H9 (cell line): ENCODE measurements at regions not wholly inside any gene's neighbourhood (a gene's known extent, or its start where the extent isn't known, plus 50 kb on each side); places are given as distances from the start of the nearest gene placed in this dataset.

ENCODE experiments used
- DNase-seq: peaks from one replicate; pipeline ENCODE4 v3.0.0-alpha.2; 2017
- H2AFZ ChIP-seq: one replicate; pipeline ENCODE4 v1.6.1; 2013; ENCODE audit warnings: mild to moderate bottlenecking, low read length, control low read depth, moderate library complexity
- H2AK5ac ChIP-seq: 2 replicates; pipeline ENCODE4 v1.6.1; 2013; ENCODE audit warnings: low read length, control low read depth, mixed read lengths; ENCODE audit not compliant: insufficient read length
- H2BK120ac ChIP-seq: one replicate; pipeline ENCODE4 v1.6.1; 2013; ENCODE audit warnings: low read depth, mild to moderate bottlenecking, low read length, control low read depth, inconsistent platforms; ENCODE audit not compliant: poor library complexity, severe bottlenecking
- H2BK12ac ChIP-seq: 2 replicates; pipeline ENCODE4 v1.6.1; 2013; ENCODE audit warnings: low read length, control low read depth, mixed read lengths, low read depth; ENCODE audit not compliant: insufficient read length
- H2BK15ac ChIP-seq: 2 replicates; pipeline ENCODE4 v1.6.1; 2013; ENCODE audit warnings: low read depth, low read length, control low read depth
- H2BK20ac ChIP-seq: one replicate; pipeline ENCODE4 v1.6.1; 2013; ENCODE audit warnings: low read depth, mild to moderate bottlenecking, low read length, control low read depth, inconsistent platforms; ENCODE audit not compliant: poor library complexity, severe bottlenecking
- H2BK5ac ChIP-seq: 2 replicates; pipeline ENCODE4 v1.6.1; 2013; ENCODE audit warnings: low read length, control low read depth, mixed read lengths; ENCODE audit not compliant: insufficient read length
- H3K14ac ChIP-seq: 2 replicates; pipeline ENCODE4 v1.6.1; 2013; ENCODE audit warnings: low read length, control low read depth; ENCODE audit not compliant: insufficient read depth
- H3K18ac ChIP-seq: 2 replicates; pipeline ENCODE4 v1.6.1; 2013; ENCODE audit warnings: low read depth, mild to moderate bottlenecking, mixed read lengths, low read length, control low read depth; ENCODE audit not compliant: insufficient read length
- H3K23ac ChIP-seq: 2 replicates; pipeline ENCODE4 v1.6.1; 2013; ENCODE audit warnings: low read length, control low read depth, mixed read lengths, low read depth; ENCODE audit not compliant: insufficient read length
- H3K23me2 ChIP-seq: 2 replicates; pipeline ENCODE4 v1.6.1; 2013; ENCODE audit warnings: low read depth, mild to moderate bottlenecking, mixed read lengths, low read length, control low read depth; ENCODE audit not compliant: insufficient read length, poor library complexity, severe bottlenecking
- H3K27ac ChIP-seq: 2 replicates; pipeline ENCODE4 v1.5.1; 2013; ENCODE audit warnings: low read length, control low read depth, mixed read lengths, low read depth; ENCODE audit not compliant: insufficient read length
- H3K27me3 ChIP-seq: 2 replicates; pipeline ENCODE4 v1.6.1; 2013; ENCODE audit warnings: low read length, control low read depth, inconsistent platforms; ENCODE audit not compliant: insufficient read depth
- H3K4ac ChIP-seq: 2 replicates; pipeline ENCODE4 v1.6.1; 2013; ENCODE audit warnings: low read depth, mild to moderate bottlenecking, control low read depth, inconsistent platforms, low read length, moderate library complexity
- H3K4me1 ChIP-seq: 2 replicates; pipeline ENCODE4 v1.6.1; 2013; ENCODE audit warnings: low read length, control low read depth, inconsistent platforms; ENCODE audit not compliant: insufficient read depth
- H3K4me2 ChIP-seq: 2 replicates; pipeline ENCODE4 v1.6.1; 2013; ENCODE audit warnings: low read length, control low read depth, mixed read lengths; ENCODE audit not compliant: insufficient read length, insufficient read depth
- H3K56ac ChIP-seq: 2 replicates; pipeline ENCODE4 v1.6.1; 2013; ENCODE audit warnings: low read depth, mild to moderate bottlenecking, mixed read lengths, low read length, control low read depth; ENCODE audit not compliant: insufficient read length
- H3K79me1 ChIP-seq: 2 replicates; pipeline ENCODE4 v1.6.1; 2013; ENCODE audit warnings: low read depth, mild to moderate bottlenecking, moderate library complexity, low read length, control low read depth, inconsistent platforms; ENCODE audit not compliant: insufficient read depth, poor library complexity, severe bottlenecking
- H3K79me2 ChIP-seq: 2 replicates; pipeline ENCODE4 v1.6.1; 2013; ENCODE audit warnings: low read length, control low read depth, inconsistent platforms; ENCODE audit not compliant: insufficient read depth
- H3K9ac ChIP-seq: 2 replicates; pipeline ENCODE4 v1.6.1; 2013; ENCODE audit warnings: low read length, control low read depth, mixed read lengths; ENCODE audit not compliant: insufficient read length; ENCODE audit errors: extremely low read depth
- H3K9me3 ChIP-seq: one replicate; pipeline ENCODE4 v1.6.1; 2013; ENCODE audit warnings: low read depth, low read length, inconsistent platforms; ENCODE audit not compliant: control insufficient read depth
- H3T11ph ChIP-seq: one replicate; pipeline ENCODE4 v1.6.1; 2013; ENCODE audit warnings: mild to moderate bottlenecking, low read length, control low read depth, inconsistent platforms
- H4K20me1 ChIP-seq: one replicate; pipeline ENCODE4 v1.6.1; 2013; ENCODE audit not compliant: control insufficient read depth, insufficient read length, insufficient read depth
- H4K5ac ChIP-seq: 2 replicates; pipeline ENCODE4 v1.6.1; 2013; ENCODE audit warnings: low read depth, mild to moderate bottlenecking, mixed read lengths, low read length, control low read depth; ENCODE audit not compliant: insufficient read length
- H4K8ac ChIP-seq: replicated peaks from 2 replicates; pipeline ENCODE4 v1.6.1; 2013; ENCODE audit warnings: low read length, control low read depth, mixed read lengths, low read depth; ENCODE audit not compliant: insufficient read length
- H4K91ac ChIP-seq: 2 replicates; pipeline ENCODE4 v1.6.1; 2013; ENCODE audit warnings: low read depth, mild to moderate bottlenecking, moderate library complexity, mixed read lengths, low read length, control low read depth; ENCODE audit not compliant: insufficient read length
- H3K27ac Mint-ChIP-seq, 3 experiments: 2 replicates in 2 of 3; 3 replicates in 1 of 3; pipeline ENCODE4 v1.8.0; 2020 to 2021; ENCODE audit warnings: mixed read lengths in 3 of 3, mild to moderate bottlenecking in 1 of 3, moderate library complexity in 1 of 3
- H3K27me3 Mint-ChIP-seq: 2 replicates; pipeline ENCODE4 v1.8.0; 2021; ENCODE audit warnings: low read depth, mild to moderate bottlenecking, moderate library complexity, mixed read lengths
- H3K36me3 Mint-ChIP-seq, 3 experiments: 2 replicates in 2 of 3; 3 replicates in 1 of 3; pipeline ENCODE4 v1.8.0; 2020 to 2021; ENCODE audit warnings: low read depth in 3 of 3, mixed read lengths in 3 of 3; ENCODE audit not compliant: insufficient read depth in 1 of 3
- H3K4me1 Mint-ChIP-seq, 2 experiments: 2 replicates each; pipeline ENCODE4 v1.8.0; 2020; ENCODE audit warnings: mixed read lengths in 2 of 2
- H3K4me3 Mint-ChIP-seq, 2 experiments: 2 replicates in 1 of 2; 3 replicates in 1 of 2; pipeline ENCODE4 v1.8.0; 2020 to 2021; ENCODE audit warnings: mild to moderate bottlenecking in 2 of 2, mixed read lengths in 2 of 2, moderate library complexity in 1 of 2
- H3K9me3 Mint-ChIP-seq, 2 experiments: 2 replicates in 1 of 2; 3 replicates in 1 of 2; pipeline ENCODE4 v1.8.0; 2020; ENCODE audit warnings: mild to moderate bottlenecking in 2 of 2, mixed read lengths in 2 of 2, moderate library complexity in 1 of 2
- WGBS: extraction: QIAGEN DNeasy Blood & Tissue Kit; methylation state at CpG from one replicate; pipeline ENCODE4 v1.1.7; 2013; ENCODE audit warnings: missing lambda C conversion rate, low lambda C conversion rate, mixed read lengths; ENCODE audit not compliant: insufficient read length; ENCODE audit errors: extremely low coverage; 5-methylcytosine and 5-hydroxymethylcytosine counted together
- TF ChIP-seq, protein P1 (sequence below): fragments of 200-600 bp; sonication (generic); conservative IDR thresholded peaks from 3 replicates; pipeline ENCODE4 v1.8.0; 2021; ENCODE audit warnings: antibody characterized with exemption, mild to moderate bottlenecking

DNA sequence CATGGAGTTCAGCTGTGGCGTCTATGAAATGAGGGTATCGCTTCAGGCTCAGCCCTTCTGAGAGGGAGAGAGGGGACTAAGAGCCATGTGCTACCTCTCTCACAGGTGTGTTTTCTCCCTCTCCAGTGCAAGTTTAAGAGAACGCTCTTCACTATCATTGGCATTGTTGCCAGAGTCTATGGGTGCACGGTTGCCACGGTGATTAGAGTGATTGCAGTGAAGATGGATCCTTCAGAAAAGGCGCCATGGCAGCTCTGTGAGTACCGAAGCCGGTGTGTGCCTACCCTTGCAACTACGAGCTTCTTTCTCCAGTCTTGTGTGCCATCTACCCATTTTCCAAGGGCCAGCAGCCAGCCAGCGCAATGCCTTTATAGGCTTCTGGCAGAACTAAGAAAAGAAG is 290.5 kb downstream of the OMA1 start:
- no peak overlapping the region for H3K9ac ChIP-seq
- H3K4me3 Mint-ChIP-seq = no peak overlapping the region
- H3K79me2 ChIP-seq = no peaks in the 10 kb centered on the region
- no peaks in the 10 kb centered on the region for H3K79me1 ChIP-seq
- H2BK20ac ChIP-seq = no peak overlapping the region
- H2BK120ac ChIP-seq = no peak overlapping the region
- H3K4me1 Mint-ChIP-seq = peaks cover 6 to 12% of the 10 kb centered on the region in 2 experiments
- H3K4ac ChIP-seq = no peak overlapping the region
- H3K9me3 Mint-ChIP-seq = peaks cover 4% of the 10 kb centered on the region in 2 experiments; a peak in 3 of 5 replicates
- H3T11ph ChIP-seq = no peak overlapping the region
- H4K20me1 ChIP-seq = no peaks in the 10 kb centered on the region
- H3K36me3 Mint-ChIP-seq = peaks cover 0 to 4% (median 3%) of the 10 kb centered on the region in 3 experiments; a peak in 1 of 7 replicates
- H2BK5ac ChIP-seq = no peak overlapping the region
- H3K23me2 ChIP-seq = no peaks in the 10 kb centered on the region
- no peak overlapping the region for H4K8ac ChIP-seq
- H2AFZ ChIP-seq = no peak overlapping the region
- H2BK12ac ChIP-seq = no peak overlapping the region
- no peak overlapping the region for H3K27ac Mint-ChIP-seq
- H3K56ac ChIP-seq = no peak overlapping the region
- no peaks in the 10 kb centered on the region for H3K27me3 ChIP-seq
- H3K27ac ChIP-seq = no peak overlapping the region
- DNase-seq = no peak
- WGBS = no CpG with 5 or more reads among the region's 10 CpGs
- H4K5ac ChIP-seq = no peak overlapping the region
- no peak overlapping the region for H2BK15ac ChIP-seq
- peaks cover 10% of the 10 kb centered on the region for H3K27me3 Mint-ChIP-seq
- no peak overlapping the region for H3K23ac ChIP-seq
- no peak overlapping the region for H4K91ac ChIP-seq
- no peaks in the 10 kb centered on the region for H3K9me3 ChIP-seq
- TF ChIP-seq, protein P1, sequence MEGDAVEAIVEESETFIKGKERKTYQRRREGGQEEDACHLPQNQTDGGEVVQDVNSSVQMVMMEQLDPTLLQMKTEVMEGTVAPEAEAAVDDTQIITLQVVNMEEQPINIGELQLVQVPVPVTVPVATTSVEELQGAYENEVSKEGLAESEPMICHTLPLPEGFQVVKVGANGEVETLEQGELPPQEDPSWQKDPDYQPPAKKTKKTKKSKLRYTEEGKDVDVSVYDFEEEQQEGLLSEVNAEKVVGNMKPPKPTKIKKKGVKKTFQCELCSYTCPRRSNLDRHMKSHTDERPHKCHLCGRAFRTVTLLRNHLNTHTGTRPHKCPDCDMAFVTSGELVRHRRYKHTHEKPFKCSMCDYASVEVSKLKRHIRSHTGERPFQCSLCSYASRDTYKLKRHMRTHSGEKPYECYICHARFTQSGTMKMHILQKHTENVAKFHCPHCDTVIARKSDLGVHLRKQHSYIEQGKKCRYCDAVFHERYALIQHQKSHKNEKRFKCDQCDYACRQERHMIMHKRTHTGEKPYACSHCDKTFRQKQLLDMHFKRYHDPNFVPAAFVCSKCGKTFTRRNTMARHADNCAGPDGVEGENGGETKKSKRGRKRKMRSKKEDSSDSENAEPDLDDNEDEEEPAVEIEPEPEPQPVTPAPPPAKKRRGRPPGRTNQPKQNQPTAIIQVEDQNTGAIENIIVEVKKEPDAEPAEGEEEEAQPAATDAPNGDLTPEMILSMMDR = no peak
- H3K4me2 ChIP-seq = no peak overlapping the region
- H3K18ac ChIP-seq = no peak overlapping the region
- H2AK5ac ChIP-seq = no peak overlapping the region
- H3K4me1 ChIP-seq = no peaks in the 10 kb centered on the region; the same call in 1 of the 2 replicates
- no peak overlapping the region; the same call in 1 of the 2 replicates for H3K14ac ChIP-seq
